Putamen (tissue), 1 donor: ENCODE measurements at regions not wholly inside any gene's neighbourhood (a gene's known extent, or its start where the extent isn't known, plus 50 kb on each side); places are given as distances from the start of the nearest gene placed in this dataset.

Experiments used
- DNase-seq: peaks from one replicate; pipeline ENCODE4 v3.0.0-alpha.2; 2016; ENCODE audit warnings: low spot score

DNA sequence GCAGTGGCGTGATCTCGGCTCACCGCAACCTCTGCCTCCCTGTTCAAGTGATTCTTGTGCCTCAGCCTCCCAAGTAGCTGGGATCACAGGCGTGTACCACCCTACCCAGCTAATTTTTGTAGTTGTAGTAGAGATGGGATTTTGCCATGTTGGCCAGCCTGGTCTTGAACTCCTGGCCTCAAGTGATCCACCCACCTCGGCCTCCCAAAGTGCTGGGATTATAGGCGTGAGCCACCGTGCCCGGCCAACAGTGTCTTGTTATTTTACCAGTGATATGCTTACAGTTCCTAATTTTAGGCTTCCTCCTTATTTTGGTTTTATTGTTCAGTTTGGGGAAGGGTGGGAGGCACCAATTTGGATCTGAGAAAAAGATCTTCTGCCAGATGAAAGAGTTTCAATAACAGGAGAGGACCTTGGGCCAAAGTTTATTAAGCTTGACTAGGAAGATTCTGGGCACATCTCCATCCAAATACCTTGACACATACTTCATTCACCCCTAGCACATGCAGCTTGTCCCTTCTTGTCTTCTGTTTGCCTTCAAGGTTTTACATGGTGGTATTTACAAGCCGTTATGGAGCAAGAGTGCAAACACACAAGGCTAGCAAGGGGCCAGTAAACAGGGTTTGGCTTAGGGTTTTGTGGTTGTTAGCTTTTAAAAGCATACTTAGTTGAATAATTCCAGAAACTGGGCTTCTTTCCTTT lies 168.1 kb upstream of the DMRT1 start:
- no peak for DNase-seq

DNA sequence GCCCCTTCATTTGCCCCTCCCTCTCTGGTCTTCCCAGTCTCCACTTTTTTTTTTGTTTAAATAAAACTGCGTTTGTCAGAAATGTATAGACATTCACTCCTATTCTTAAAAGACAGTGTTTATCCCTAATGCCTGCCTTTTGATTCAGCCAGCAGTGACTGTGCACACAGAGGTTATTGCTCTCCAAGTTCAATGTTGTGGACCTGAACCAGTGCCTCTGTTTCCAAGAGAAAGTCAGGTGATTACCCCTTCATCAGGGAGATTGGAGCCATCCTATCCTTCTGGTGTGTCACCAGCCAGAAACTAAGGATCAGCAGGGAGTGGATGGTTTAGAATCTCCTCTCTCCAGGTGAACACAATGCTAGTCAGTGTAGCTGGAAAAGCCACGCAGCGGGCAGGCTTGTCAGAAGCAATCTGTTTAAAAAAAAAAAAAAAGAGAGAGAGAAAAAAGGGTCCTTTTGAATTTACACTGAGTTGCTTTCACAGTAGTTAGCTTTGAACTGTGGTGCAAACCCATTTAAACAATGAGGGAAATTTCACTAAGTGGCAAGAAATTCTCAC lies 167.5 kb upstream of the DMRT1 start:
- no peak for DNase-seq

DNA sequence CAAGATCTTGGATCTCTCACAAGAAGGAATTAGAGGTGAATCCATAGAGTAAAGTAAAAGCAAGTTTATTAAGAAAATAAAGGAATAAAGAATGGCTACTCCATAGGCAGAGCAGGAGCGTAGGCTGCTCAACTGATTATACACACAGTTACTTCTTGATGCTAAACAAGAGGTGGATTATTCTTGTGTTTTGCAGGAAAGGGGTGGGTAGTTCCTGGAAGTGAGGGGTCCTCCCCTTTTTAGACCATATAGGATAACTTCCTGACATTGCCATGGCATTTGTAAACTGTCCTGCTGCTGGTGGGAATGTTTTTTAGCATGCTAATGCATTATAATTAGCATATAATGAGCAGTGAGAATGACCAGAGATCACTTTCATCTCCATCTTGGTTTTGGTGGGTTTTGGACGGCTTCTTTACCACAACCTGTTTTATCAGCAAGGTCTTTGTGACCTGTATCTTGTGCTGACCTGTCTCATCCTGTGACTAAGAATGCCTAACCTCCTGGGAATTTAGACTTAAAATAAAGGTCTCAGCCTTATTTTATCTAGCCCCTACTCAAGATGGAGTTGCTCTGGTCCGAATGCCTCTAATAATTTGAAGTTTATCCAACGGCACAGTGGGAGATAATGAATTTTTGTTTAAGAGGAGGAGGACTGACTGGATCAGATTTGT lies 165.7 kb upstream of the DMRT1 start:
- DNase-seq = no peak

DNA sequence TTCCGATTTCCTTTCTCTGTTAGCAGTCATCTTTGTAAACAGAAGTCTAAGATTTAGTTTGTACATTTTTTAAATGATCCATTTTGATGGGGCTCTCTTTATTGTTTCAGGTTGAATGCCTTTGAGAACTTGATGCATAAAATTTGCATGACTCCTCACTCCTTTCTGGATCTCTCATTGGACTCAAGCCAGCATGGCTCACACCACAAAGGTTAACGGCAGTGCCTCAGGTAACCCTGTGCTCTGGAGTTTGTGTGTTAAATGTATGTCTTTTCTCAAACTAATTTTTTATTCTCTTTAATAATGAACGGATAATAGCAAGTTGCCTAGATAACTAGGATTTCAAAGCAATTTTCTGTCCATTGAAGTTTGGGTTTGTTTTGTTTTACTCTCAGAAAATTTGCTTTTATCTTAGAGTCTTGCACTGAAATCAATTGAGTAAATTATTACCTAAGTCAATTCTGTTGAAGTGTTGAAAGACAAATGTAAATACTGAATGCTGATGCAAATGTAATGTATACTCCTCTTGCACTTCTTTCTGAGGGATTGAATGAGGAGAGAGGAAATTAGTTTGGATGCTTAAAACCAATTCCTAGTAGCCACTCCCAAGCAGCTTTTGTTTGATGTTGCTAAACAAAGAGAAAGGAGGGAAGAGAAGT lies 164.6 kb upstream of the DMRT1 start:
- no peak for DNase-seq

DNA sequence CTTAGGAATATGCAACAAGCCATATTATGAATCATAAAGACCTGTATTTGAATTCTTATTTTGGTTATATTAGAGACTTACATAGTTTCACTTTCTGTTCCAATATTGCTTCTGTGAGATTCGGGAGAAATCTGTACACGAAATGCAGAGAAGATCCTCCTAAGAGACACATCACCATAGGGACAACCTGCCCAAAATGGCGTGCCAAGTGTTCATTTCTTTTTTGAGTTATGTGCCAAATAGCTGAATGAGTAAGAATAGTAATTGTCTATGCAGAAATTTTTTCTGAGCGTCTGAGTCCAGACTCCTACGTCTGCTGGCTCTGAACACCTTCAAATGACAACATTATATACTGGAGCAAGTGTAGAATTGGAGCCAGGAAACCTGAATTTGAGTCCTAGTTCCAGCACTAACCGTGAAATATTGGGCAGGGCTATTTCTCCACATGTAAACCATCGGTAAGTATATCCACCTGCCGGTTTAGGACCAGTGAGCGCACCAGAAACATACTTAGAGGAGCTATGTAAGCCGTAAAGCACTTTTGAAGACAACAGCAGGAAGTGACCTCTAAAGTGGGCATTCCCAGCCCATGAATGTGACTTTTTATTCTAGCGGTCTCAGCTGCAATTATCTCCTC lies 163.9 kb upstream of the DMRT1 start:
- DNase-seq = no peak

DNA sequence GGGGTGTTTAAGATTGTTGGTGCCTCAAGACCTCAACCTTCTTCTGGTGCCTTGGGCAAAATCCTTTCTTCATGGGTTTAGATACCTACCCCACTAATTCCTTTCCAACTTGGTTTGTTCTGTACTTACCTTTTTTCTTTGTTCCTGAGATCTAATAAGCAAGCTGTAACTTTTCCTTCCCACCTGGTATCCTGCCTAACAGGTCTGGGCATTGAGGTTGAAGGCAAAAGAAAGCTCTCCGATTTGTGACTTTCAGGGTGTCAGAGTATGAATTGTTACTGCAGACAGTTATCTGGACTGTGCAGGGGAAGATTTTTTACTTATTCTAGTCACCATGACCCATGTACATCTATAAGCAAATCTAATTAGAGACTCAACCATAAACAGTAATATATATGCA lies 162.6 kb upstream of the DMRT1 start:
- DNase-seq = no peak

DNA sequence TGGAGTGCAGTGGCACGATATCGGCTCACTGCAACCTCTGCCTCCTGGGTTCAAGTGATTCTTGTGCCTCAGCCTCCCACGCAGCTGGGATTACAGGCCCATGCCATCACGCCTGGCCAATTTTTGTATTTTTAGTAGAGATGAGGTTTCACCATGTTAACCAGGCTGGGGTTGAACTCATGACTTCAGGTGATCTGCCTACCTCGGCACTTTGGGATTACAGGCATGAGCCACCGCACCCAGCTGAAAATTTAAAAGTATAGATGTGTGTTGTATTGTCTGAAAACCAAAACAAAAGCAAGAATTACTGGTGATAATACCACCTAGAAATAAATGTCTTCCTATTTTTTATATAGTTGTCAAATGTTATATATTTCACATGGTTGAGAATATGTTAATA lies 162.0 kb upstream of the DMRT1 start:
- DNase-seq = no peak

DNA sequence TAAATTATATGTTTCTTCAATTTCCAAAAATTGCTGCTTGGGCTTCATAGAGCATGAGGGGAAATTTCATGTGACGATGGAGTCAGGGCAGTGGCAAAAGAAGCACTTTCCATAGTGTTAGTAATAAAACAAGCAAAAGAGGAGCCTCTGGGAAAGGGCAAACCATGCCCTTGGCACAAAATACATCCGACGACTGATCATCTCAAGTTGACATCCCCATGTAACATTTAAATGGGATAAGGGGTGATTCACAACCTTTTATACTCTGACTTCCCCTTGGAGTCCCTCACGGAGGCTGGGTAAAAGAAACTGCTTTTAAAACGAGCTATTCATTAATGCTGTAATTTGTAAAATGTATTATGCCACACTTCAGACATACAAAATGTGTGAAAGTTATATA lies 161.4 kb upstream of the DMRT1 start:
- no peak for DNase-seq

DNA sequence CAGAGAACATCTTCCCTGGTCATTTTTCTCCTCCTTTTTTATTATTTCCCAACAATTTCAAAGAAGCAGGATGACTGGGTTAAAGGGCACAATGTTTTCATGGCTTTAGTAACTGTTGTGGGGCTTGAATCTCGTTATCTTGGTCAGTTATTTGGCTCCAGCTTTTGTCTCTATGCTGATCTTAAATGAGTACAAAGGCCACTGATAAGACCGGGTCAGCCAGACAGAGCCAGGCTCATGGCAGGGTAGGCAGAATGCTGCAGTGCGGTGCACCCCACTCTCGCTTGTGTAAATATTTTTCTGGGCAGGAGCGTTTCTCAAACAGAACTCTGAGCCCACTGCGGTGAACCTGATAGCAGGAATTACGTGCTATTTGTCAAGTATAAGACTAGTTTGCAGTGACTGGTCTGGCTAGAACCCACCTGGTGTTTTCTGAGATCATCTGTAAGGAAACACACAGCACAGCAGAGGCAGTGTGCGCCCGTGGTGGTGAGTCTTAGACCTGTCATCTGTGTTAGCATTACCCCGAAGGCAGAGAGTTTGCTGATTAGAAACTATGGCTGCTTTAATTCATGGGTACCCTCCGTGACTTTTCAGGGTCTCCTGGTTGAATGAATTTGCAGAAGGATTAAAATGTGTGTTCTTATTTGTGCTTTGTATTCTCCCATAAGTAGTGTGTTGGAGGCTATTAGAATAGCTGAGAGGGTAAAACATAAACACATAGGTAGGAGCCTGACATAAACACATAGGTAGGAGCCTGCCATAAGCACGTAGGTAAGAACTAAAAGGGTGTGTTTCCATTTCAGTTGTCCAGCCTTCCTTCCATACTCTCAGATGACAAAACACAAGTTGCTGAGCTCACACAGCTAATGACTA lies 158.6 kb upstream of the DMRT1 start:
- DNase-seq = no peak

DNA sequence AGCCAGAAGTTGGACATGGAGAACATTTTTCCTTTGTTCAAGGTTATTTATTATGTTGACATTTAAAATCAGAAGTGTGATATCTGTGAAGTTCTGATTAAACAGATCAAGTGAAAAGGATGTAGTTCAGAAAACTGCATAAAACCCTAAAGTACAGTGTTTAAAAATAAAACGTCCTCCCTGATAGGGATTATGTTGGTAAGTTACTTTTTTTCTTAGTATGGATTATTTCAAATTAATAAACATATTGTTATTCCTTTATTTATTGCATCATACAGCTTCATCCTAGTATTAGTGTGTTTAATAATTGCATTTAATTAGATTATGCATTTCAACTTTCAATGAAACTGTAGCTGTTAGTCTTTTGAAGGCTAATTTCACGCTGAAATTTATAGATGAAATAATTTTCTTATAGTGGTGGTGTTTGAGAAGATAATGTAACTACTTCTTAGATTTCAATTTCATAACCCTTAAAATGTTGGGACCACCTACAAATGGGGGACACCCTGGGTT lies 157.9 kb upstream of the DMRT1 start:
- DNase-seq = no peak

DNA sequence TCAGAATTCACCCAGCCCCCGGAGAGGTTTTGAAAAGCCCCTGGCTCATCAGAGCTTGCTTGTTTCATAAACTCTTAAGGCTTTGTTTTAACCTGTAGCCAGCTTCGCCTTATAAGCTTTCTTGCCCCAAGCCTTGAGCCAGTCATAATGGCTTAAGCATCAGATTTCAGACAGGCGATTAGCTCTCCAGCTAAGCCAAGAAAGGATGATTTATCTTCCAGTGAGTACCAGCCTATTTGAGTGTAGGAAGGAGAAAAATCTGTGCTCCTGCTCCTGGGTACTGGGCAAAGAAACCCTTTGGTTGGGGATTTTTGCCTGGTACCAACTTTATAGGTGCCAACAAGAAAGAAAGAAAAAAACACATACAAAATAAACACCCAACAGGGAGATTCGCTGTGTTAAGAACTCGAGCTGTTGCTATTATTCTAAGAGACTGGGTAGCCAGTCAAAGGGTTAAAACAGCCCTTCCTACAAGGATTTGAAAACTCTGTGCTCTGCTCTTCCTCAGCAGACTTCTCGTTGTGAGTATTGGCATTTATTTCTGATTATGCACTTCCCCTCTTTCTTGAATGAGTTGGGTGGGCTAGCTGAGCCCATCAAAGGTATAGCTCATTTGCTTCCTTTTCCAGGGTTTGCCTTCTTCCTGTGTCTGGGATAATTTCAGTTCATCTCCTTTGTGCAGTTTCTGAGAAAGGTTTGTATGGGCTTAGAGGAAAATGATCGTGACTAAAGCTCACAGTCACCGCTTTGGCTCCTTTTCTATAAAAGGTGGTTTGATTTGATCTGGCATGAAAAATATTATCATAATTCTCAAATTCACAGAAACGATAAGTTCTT lies 157.2 kb upstream of the DMRT1 start:
- DNase-seq = no peak

DNA sequence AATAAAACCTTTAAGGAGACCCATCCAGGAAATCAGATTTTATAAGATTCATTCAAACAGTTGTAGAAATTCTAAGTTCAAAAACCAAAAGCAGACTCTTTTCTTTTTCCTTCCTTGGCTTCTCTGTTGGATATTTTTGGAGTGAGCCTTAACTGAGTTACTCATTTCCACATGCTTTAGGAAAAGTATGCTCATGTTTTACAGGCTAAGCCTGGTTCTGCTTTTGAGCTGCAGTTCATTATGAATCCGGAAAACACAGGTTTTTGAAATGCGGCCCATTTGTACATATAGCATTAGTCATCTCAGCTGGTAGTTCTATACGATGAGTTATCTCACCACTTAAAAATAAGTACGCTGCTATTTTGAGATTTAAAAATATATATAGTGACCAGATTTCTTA lies 156.6 kb upstream of the DMRT1 start:
- DNase-seq = no peak

DNA sequence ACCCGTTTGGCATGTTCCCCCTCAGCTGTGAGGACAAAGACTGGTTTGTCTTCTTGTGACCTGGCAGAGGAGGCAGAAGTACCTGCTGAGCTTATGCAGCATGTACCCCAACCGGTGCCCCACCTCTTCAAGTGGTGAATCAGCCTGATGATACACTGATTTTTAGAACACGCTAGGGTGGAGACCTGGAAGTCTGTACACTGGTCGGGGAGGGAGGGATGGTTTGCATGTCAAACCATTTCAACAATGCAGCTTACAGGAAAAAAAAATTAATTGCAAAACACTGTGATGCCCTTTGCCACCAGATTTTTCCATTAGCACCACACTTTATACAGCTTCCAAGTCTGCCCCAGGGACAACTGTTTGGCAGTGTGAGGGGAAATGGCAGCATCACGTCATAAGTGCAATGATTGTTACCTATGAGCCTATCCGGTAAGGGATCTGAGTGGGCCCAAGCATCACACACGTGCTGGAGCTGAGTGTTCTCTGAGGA lies 155.1 kb upstream of the DMRT1 start:
- no peak for DNase-seq

DNA sequence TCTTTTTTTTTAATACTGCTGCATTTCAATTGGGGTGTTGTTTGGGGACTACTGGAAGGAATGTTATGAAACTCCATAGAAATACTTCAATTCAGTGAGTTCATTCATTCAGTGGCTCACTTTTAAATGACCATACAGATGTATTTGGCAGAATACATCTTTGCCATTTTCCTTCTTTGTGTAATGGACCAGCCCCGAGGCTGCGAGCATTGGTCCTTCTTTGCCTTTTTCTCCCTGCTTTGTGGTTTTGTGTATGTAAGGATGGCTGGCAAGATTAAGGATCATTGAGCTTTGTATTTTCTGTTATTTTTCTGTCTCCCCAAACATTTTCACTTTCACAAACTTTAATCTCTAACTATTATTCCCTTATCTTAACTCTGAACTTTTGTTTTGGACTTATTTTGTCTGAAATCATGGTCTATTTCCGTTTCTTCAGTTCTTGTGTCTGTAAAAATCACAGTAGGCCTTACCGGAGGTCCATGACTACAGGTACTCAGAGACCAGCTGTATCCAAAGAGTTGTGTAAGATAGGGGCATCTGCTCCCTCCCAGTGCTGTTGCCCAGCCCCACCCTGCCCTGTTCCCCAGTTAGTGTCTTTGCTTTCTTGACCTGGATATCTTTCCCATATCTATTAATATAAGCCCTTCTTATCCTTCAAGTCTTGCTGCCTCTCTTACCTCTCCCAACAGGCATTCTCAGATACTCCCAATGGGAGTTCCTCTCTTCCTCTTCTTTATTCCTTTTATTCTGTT lies 154.3 kb upstream of the DMRT1 start:
- DNase-seq = no peak

DNA sequence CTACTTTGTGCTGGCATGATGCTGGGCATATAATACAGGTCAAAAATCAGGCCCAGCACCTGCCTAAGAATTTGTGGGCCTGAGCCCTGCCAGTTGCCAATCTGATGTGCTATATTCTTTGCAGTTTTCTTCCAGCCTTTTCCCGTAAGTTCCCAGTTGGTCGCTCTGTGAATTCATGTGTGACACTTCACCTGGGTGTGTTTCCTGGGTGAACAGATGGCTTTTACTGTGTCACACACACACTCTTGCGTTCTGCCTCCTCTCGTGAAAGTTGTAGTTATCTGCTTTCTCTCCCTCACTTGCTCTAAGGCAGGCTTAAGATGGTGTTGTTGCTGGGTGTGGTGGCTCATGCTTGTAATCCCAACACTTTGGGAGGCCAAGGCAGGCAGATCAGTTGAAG lies 153.5 kb upstream of the DMRT1 start:
- DNase-seq = no peak

DNA sequence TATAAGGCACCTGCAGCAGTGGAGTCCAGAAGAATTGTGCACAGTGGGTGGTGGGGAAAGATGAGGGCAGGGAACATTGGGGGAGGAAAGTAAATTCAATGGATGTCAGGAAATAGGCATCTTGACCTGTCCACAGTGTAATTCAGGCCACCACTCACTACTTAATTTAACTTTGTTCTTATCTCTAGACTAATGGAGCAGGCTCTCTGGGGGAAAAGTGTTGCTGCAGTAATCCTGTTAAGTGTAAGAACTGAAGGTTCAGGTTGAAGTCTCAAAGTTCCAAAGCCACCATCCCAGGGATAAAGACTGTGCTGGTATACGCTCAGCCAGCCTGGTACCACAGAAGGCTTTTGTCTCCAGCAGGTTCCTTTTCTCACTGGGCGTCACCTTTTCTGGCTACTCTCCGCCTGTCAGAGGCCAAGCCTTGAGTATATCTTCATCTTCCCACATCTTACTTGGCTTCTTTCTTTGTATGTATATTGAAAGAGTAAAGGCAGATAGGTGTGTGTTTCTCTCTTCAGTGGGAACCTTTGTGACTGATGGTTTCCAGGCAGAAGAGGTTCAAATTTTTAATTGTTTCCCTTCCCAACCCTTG lies 150.9 kb upstream of the DMRT1 start:
- DNase-seq = no peak

DNA sequence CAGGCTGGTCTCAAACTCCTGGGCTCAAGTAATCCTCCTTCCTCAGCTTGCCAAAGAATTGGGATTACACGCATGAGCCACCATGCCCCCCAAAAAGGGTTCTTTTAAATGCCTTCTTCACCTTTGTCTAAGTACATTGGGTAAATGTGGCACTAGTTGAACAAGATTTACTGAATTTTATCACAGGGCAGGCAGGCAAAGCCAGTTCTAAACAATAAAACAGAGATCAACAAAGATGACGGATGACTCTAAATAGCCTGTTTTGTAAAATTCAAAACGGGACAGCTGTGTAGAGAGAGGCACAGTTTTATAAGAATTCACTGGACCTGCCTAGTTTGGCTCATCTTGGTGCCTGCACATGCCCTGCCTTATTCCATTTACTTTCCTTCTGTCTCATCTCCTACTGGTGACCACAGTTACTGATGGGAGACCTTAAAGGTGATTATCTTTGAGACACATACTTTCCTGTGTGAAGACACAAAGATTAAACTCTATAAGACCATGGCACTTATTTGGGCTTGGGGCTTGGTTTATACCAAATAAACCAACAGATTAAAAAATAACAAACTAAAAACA lies 149.6 kb upstream of the DMRT1 start:
- DNase-seq = no peak

DNA sequence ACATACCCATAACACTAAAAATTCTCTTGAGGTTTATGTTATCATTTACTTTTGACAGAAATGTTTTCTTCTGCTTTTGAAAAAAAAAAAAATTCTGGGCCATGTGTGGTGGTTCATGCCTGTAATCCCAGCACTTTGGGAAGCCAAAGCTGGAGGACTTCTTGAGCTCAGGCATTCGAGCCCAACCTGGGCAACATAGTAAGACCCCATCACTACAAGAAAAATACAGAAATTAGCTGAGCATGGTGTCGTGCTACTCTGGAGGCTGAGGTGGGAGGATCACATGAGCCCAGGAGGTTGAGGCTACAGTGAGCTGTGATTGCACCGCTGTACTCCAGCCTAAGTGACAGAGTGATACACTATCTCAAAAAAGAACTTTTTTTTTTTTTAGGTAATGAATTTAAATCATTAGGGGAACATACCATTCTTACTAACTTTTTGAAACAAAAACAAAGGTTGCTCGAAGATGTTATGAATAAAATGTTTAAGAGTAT lies 148.8 kb upstream of the DMRT1 start:
- DNase-seq = no peak
